Spinal cord (tissue), 9 donors: ENCODE measurements at regions not wholly inside any gene's neighbourhood (a gene's known extent, or its start where the extent isn't known, plus 50 kb on each side); places are given as distances from the start of the nearest gene placed in this dataset.

Source experiments
- DNase-seq, 6 donors: peaks; one replicate each; pipeline versions ENCODE4 v3.0.0 to v3.0.0-alpha.2; 2013 to 2015; ENCODE audit warnings: low spot score in 6 of 6, low read depth in 4 of 6
- H3K27ac ChIP-seq: one replicate; pipeline ENCODE4 v1.5.1; 2013; ENCODE audit warnings: low read depth, low read length, control low read depth
- H3K27me3 ChIP-seq: one replicate; pipeline ENCODE4 v1.6.1; 2013; ENCODE audit warnings: low read length; ENCODE audit not compliant: control insufficient read depth, insufficient read depth
- H3K36me3 ChIP-seq: one replicate; pipeline ENCODE4 v1.6.1; 2013; ENCODE audit warnings: low read length; ENCODE audit not compliant: control insufficient read depth, insufficient read depth
- H3K4me1 ChIP-seq: one replicate; pipeline ENCODE4 v1.6.1; 2013; ENCODE audit warnings: low read length; ENCODE audit not compliant: control insufficient read depth, insufficient read depth
- H3K4me3 ChIP-seq: one replicate; pipeline ENCODE4 v1.5.1; 2013; ENCODE audit warnings: low read depth, low read length, control low read depth
- H3K9me3 ChIP-seq: one replicate; pipeline ENCODE4 v1.6.1; 2013; ENCODE audit warnings: low read length; ENCODE audit not compliant: control insufficient read depth, insufficient read depth
- WGBS: methylation state at CpG from one replicate; pipeline ENCODE4 v1.1.5; 2013; ENCODE audit warnings: missing lambda C conversion rate; ENCODE audit not compliant: insufficient coverage; 5-methylcytosine and 5-hydroxymethylcytosine counted together
- donor health status: healthy.

GRCh38 chr17:27990979-27991378 lies 51.5 kb upstream of the NLK start:
- H3K9me3 ChIP-seq, result no peaks in the 10 kb centered on the region
- H3K36me3 ChIP-seq, result no peaks in the 10 kb centered on the region
- no peak for DNase-seq
- H3K27ac ChIP-seq, result no peak overlapping the region
- H3K27me3 ChIP-seq, result no peaks in the 10 kb centered on the region
- no peaks in the 10 kb centered on the region for H3K4me1 ChIP-seq
- H3K4me3 ChIP-seq, result no peak overlapping the region
- 91% methylated on average over 5 of the region's 5 CpGs for WGBS

GRCh38 chr17:27991462-27991993 lies 50.9 kb upstream of the NLK start:
- no peaks in the 10 kb centered on the region for H3K36me3 ChIP-seq
- WGBS, result no CpG with 5 or more reads among the region's 1 CpG
- H3K27me3 ChIP-seq, result no peaks in the 10 kb centered on the region
- H3K4me1 ChIP-seq, result no peaks in the 10 kb centered on the region
- peak in 1 of 6 donors; percentile 34 for DNase-seq
- no peak overlapping the region for H3K27ac ChIP-seq
- H3K4me3 ChIP-seq, result no peak overlapping the region
- no peaks in the 10 kb centered on the region for H3K9me3 ChIP-seq
